Embryonic facial prominence (tissue), 1 donor: ENCODE measurements at regions not wholly inside any gene's neighbourhood (a gene's known extent, or its start where the extent isn't known, plus 50 kb on each side); places are given as distances from the start of the nearest gene placed in this dataset.

ENCODE experiments used
- DNase-seq: peaks from one replicate; pipeline ENCODE4 v3.0.0-alpha.2; 2016; ENCODE audit errors: extremely low spot score

DNA sequence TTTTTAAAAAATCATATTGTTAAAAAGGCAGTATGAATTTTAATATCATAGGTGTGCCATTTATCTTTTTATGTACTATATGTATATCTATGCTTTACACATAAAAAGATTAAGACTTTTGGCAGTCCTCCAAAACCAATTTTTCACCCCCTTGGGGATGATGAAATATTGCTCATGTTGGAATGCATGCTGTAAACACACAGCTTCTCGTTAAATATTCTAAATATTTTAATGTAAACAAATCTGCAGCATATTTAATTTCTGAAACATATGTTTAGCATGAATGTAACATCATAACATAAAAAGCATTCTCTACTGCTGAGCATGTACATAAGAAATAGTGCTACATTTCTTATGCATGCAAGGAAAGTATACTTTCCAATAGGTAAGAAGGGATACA, 484.3 kb upstream of the LRATD1 start:
- no peak for DNase-seq

DNA sequence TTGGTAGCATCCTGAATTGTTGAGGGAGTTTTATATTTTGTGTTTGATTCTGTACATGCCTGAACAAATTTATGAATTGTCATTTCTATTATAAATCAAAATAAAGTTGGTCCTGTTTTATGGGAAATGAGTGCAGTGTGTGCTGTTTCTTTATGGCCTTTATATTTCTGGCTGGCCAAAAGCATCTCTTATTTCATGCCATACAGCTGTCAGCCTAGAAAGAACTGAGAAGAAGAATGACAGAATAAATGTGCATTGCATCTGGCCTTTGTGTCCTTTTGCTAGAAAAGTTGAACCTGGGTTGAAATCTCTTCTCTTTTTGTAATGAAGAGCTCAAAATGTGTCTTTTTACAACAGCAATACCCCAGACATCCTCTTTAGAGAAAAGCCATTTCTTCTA, 474.7 kb upstream of the LRATD1 start:
- no peak for DNase-seq

DNA sequence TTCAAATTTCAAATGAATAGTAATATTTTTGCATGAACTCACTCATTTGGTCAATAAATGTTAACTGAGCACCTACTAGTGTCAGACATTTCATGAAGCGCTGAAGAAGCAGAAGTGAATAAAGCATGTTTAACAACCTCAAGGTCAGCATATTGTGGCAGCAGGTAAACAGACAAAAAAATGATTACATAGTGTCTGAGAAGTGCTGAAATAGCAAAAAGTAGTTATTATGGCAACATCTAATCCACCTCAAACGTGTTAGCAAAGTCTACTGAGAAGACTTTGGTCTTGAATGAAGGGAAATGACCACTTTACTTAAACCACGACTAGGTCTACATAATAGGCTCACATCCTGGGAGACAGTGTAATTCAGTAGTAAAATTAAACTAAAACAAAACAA, 452.2 kb upstream of the LRATD1 start:
- no peak for DNase-seq

DNA sequence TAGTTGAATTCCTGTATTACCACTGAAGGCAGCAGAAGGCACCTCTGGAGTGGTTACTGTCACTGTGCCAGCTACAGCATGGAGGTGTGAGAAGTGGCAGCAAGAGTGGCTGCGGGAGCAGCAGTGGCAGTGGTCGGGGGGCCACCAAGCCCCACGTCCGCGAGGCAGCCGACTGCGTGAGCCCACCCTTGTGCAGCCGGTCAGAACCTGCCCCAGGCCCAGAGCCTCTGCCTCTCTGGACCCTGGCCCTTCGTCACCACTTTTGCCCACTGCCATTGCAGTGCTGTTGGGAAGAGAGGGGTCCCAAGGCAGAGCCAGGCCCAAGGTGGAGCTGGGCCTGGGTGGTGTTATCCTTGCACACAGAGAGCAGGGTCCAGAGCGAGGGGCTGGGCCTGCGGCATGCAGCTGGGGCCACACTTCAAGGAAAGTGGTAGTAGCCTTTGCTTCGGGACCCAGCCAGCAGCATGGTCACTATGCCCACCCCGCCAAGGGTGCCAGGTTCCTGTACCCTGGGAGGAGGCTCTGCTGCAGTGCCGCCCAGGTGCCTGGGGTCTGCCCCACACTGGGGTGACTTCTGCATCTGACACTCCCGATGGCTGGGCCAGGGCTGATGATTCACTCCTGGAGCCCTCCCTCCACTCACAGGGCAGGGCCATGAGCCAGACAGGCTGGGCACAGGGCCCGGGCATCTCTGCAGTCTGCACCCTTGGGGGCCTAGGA, 450.1 kb upstream of the LRATD1 start:
- no peak for DNase-seq

DNA sequence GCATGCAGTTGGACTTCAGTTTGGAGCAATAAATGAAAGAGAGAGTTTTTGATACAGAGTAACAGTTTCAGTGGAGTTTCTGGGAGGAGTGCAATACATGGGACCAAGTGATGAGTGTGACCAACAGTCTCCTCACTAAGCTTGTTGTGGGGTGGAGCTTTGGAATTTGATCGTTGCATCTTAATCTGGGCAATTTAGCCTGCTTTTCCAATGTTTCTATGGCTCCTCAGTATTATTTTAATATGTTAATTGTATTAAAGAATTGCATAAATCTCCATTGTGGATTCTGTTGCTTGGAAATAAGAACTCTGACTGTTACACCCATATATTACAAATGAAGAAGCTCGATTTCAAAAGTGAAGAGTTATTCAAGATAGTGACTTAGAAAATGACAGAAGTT, 446.6 kb upstream of the LRATD1 start:
- no peak for DNase-seq

DNA sequence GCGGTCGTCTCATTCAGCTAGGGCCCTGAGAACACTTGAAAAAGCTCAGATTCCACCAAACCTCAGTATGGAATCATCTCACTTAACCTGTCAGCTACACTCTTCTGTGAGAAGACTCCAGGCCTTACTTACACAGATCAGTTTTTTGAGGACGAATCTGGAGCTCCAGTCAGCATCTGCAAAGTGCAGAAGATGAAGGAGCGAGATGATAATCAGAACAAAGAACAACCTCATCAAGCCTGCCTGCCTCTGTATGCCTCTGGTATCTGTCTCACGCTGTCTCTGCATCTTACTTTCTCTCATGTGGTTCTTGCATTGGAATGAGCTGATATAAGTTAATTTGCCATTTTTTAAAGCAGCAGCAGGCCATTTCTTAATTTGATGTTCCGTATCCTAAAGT, 444.1 kb upstream of the LRATD1 start:
- no peak for DNase-seq

DNA sequence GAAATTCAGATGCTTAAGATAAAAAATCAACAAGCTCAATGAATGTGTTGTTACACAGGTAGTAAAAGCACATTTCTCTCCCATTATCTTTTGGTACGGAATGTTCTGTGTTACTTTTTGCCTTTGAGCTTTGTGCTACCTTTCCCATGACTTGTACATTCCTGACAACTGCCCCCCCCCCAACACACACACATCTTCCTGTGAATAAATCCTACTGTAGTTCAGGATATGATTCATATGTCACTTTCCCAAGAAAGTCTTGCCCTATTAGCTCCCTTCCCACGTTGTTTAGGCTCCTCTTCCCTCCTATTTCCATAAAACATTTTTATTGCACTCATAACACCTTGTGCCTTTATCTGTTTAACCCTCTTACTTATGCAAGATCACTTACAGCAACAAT, 442.6 kb upstream of the LRATD1 start:
- no peak for DNase-seq

DNA sequence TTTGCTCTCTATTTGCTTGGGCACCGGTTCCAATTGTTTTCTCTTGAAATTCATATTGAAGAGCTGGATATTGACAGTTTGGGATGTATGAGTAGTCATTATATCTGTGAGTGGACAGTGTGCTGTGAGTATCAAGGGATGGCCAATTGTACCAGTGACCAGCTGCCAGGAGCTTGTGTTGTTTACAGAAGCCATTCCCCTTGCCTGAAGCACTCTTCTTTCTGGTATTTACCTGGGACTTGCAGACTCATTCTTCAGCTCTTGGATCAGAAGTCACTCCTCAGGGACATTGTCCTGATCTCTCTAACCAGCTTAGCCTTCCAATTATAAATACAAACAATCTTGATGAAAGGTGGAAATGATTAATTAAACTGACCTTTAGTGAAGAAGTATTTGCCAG, 438.3 kb upstream of the LRATD1 start:
- no peak for DNase-seq

DNA sequence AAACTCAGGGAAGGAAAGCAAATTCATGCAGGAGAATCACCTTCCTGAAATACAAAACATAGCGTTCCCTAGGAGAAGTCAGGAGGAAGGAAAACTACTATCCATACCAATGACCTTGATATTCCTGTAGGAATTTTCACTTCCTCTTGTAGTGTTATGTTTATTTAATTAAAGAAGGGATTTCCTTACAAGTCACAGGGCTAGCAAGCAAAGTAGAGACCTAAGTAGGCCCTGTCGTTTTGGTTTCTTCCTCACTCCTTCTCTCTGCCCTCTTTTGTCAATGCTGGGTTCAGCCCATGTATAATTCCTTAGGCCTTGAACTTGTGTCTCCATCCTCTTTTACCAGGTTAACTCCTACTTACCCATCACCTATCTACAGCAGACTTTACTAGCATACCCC, 435.2 kb upstream of the LRATD1 start:
- DNase-seq: no peak

DNA sequence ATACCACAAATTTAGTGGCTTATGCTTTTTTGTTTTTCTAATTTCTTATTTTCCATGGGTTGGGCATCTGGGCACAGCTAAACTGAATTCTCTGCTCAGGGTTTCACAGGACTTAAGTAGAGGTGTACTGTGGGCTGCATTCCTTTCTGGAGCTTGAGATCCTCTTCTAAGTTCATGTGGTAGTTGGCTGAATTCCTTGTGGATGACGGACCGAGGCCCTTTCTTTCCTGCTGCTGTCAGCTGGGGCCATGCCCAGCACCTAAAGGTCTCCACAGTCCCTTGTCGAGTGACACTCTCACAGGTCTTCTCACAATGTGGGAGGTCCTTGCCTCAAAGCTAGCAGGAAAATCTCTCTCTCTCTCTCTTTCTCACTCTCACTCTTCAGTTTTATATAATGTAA, 433.5 kb upstream of the LRATD1 start:
- no peak for DNase-seq

DNA sequence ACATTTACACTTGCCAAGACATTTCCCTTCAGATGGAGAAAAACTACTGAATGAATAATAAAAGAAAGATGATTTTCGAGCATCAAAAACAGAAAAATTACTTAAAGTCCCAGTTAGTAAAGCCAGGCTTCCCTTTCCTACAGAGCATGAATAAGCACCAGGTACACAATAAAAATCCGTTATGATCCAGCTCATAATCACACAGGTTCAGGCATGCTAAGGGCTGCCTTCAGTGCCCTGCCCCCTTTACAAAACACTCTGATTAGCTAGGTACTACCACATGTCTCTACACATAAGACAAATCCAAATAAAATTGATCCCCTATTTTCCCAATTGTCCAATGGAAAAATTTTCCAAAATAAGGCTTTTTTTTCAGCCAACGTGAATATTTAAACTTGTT, 413.2 kb upstream of the LRATD1 start:
- DNase-seq: no peak

DNA sequence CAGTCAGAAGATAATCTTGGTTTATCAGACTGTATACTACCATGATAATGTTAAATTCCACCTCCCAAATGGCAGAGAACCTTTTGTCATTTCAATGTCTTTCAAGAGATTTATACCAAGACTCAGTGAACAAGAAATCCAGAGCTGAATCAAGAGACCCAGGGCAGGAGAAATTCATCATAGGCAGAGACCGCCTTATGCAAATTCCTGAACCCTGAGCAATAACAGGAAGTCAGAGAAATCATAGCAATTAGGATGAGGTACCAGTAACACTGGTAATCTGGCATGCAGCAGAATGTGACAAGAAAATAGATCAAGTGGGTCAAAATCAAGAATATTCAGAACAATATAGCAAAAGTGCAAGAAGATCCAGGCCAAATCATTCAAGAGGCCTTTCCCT, 412.4 kb upstream of the LRATD1 start:
- no peak for DNase-seq

DNA sequence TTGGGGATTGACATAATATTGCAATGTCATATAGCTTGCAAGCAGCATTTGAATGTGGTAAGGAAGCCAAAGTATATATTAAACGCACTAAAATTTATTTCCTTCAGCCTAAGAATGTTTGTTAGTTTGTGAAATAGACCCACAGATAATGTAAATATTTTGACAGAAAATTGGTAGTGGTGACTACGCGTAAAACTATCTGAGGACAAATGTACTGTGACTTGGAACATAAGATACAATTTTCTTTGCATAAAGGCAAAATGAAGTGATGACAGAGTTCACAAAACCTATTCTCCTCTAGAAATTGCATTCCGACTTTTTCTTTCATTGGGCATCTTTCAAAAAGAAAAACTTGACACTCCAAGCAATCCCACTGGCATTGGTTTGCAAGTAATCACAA, 411.1 kb upstream of the LRATD1 start:
- DNase-seq: no peak

DNA sequence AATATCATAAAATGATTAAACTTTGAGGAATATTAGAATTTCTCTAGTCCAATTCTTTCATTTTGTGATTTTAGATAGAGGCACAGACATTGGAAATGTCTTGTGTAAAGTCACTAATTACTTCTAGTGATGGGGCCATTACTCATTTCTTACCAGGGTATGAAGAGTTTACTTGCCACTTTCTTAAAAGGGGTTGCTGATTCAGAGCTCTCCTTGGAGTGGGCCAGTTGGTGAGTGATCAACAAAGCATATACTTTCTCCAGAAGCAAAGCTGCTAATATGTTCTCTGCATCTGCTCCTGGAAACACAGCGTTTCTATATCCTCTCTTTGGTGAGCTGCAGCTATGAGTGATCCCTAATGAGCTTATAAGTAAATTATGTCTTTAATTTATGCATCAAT, 408.9 kb upstream of the LRATD1 start:
- no peak for DNase-seq

DNA sequence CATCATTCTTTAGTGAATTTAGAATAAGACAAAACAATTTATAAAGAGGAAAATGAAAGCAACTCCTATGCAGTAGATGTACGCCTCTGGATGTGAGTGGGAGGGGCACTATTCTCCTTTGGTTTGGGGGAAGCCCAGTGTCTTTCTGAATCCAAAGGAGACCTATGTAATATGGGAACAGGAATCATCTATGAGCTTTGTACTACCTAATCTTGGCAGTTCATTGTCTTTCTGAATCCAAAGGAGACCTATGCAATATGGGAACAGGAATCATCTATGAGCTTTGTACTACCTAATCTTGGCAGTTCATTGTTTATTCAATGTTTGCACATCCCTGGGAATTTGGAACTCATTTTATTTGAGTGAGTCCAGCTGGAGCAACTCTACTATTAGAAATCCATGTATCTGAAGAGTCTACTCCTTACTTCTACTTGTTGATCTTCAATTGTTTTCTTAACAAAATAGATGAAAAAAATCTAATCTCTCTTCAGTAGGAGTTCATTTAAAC, 401.1 kb upstream of the LRATD1 start:
- no peak for DNase-seq

DNA sequence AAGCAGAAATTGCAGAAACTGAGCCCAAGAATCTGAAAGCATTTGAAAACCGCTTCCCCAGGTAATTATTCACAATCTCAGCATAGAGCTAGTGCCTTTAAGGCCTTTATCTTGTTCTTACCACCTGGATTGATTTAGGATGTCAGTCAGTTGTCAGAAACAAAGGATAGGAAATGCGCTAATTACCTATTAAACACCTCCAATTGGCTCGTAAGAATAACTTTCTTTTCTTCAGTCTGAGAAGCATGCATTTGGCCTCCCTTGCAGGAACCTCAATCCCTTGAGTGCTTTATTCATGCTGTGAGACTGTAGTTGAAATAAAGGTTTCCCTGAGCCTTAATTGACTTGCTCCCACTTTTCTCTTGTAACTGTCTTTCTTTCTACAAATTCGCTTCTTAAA, 400.3 kb upstream of the LRATD1 start:
- no peak for DNase-seq

DNA sequence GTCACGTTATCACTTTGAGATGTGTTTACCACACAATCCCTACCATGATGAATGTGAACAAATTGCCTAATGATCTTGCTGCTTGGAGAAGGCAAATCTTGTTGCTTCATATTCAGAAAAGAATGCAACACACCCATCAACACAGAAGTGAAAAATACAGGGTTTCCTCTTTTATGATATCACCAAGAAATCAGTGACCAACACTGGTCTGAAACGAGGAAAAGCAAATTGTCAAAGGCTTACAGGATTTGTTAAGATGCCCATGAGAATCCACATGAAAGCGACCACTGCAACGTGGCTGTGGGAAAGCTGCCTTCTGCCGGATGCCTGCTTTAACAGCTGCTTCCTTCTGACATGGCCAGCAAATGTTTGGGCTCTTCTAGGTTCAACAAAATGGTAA, 397.6 kb upstream of the LRATD1 start:
- DNase-seq: no peak

DNA sequence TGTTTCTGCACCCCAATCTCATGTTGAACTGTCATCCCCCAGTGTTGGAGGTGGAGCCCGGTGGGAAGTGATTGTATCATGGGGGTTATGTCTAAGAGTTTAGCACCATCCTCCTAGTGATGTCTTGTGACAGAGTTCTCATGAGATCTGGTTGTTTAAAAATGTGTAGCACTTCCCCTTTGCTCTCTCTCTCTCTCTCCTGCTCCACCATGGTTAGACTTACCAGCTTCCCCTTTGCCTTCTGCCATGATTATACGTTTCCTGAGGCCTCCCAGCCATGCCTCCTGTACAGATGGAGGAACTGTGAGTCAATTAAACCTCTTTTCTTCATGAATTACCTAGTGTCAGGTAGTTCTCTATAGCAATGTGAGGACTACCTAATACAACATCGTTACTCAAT, 396.9 kb upstream of the LRATD1 start:
- no peak for DNase-seq

DNA sequence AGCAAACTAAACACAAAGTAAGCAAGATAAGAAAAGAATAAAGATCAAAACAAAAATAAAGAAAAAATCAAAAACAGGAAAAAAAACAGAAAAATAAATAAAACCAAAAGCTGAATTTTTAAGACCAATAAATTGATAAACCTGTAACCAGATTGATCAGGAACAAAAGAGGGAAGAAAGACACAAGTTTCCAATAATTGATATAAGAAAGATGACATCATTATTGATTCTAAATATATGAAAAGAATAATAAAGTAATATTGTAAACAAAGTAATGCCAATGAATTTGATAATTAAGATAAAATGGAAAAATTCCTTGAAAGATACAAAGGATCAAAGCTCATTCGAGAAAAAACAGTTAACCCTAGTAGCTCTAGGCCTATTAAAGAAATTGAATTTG, 394.6 kb upstream of the LRATD1 start:
- DNase-seq: no peak

DNA sequence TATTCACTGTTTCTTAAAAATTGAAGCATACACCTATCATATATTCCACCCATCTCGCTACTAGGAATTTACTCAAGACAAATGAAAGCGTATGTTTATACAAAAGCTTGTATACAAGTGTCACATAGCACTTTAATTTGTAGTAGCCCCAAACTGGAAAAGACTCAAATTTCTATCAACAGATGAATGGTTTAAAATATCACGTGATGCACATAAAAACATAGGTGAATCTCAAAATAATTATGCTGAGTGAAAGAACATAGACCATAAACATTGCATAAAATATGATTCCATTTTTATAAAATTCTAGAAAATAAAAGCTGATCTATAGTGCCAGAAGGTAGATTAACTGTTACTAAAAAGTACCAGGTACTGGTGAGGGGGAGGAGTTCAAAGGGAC, 392.9 kb upstream of the LRATD1 start:
- DNase-seq: no peak

DNA sequence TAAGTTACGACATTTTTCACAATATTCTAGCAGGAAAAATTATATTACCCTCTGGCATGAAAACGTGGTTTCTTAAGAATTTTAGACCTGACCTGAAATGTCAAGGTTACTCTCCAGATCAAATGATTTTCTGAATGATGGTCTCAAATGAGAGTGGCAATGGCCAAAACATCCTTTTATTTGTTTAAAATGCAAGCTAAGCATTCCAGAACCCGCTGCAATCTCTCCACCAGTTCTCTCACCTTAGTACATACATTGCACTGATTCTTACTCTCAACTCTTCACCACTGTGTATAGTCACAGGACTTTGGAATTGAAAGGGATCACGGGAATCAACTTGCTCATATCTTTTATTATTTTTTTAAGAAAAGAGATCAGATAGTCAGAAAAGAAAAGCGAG, 391.6 kb upstream of the LRATD1 start:
- DNase-seq: no peak

DNA sequence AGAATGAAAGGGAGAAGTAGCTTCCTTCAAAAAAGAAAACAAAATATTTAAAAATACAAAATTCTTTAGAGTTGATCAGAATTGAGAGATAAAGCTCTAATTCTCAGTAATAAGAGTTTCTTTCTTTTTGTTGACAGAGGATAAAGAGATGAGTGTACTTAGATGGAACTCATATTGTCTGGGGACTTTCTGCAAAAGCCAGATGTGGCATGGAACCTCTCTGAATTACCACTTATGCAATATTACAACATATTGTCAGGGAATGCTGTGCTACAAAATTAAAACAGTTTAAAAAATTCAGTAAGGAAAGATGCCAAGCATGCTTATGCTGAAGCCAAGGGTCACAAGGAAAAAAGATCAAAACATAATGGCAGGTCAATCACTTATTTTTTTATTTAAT, 386.6 kb upstream of the LRATD1 start:
- no peak for DNase-seq

DNA sequence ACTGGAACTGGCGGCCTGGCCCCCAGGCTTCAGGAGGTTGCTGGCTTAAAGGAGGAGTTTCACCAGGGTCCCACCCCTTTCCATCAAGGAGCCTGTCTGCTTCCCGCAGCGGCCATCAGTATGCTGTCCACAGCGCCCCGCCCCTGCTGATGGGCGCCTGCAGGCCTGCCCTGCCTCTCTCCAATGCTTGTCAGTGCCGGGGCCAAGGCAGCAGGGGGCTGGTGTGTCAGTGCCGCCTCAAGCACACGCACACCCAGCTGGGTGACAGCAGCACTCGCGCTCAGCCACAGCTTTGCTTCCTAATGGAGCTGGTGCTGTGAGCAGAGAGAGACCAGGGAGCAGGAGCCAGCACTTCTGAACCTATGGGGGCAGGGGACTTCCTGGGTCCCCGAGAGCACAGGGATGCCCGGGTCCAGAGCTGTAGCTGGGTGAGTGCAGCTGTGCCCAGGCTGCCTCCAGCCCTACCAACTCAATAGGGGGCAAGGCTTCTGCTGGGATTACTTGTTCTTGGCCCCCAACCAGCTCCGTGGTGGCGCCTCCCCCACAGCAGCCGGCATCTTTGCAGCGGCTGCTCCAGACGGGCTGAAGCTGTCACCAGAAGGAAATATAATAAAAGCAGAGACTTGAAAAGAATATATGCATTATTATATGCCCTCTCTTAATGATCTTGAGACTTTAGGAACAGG, 377.2 kb upstream of the LRATD1 start:
- no peak for DNase-seq

DNA sequence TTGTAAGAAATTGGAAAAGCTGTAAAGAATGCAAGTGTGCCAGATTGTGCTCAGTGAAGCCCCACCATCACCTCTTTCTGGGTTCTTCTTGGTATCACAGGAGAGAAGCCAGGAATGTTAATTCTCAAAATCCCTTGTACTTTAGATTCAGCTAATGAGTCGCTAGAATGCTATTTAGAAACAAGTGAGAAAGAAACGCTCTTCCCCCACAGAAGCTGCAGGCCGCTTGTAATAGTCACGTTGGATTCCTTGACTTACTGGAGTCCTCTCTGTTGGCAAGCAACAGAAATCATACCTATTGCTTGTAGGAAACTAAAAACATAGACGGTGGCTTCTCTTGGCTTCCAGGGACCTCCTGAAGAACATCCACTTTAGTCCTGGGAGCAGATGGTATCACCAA, 375.6 kb upstream of the LRATD1 start:
- no peak for DNase-seq
